ENCODE measurements at regions not wholly inside any gene's neighbourhood (a gene's known extent, or its start where the extent isn't known, plus 50 kb on each side); places are given as distances from the start of the nearest gene placed in this dataset.
"Not testable (repeated sequence)": the region's sequence is repeated elsewhere in the genome, so short reads cannot be mapped to it uniquely, and the experiment has no call there.

GRCh38 chr3:55294557-55294956 is 192.5 kb downstream of the WNT5A start:
- no peak for DNase-seq

GRCh38 chr3:55292360-55292759 is 194.7 kb downstream of the WNT5A start:
- DNase-seq = no peak

- no peak for DNase-seq
Observed at GRCh38 chr3:55288657-55289056, 198.4 kb downstream of the WNT5A start.

- DNase-seq = no peak
Observed at GRCh38 chr3:55286693-55287092, 200.4 kb downstream of the WNT5A start.

- no peak for DNase-seq
Observed at GRCh38 chr3:55285156-55285555, 201.9 kb downstream of the WNT5A start.

GRCh38 chr3:55283441-55283925 is 203.6 kb downstream of the WNT5A start:
- DNase-seq = no peak

GRCh38 chr3:55282994-55283393 is 204.1 kb downstream of the WNT5A start:
- no peak for DNase-seq

GRCh38 chr3:55272031-55272645 is 215.0 kb downstream of the WNT5A start:
- DNase-seq = no peak

- DNase-seq = no peak
Observed at GRCh38 chr3:55271549-55271948, 215.6 kb downstream of the WNT5A start.

GRCh38 chr3:55270976-55271375 is 216.1 kb downstream of the WNT5A start:
- no peak for DNase-seq

- no peak for DNase-seq
Observed at GRCh38 chr3:55269636-55270035, 217.5 kb downstream of the WNT5A start.

GRCh38 chr3:55269096-55269495 is 218.0 kb downstream of the WNT5A start:
- DNase-seq = no peak

- no peak for DNase-seq
Observed at GRCh38 chr3:55267206-55267930, 219.7 kb downstream of the WNT5A start.

- DNase-seq = no peak
Observed at GRCh38 chr3:55264919-55265318, 222.2 kb downstream of the WNT5A start.

- no peak for DNase-seq
Observed at GRCh38 chr3:55252921-55253320, 234.2 kb downstream of the WNT5A start.

- DNase-seq = not testable (repeated sequence)
Observed at GRCh38 chr3:55249156-55249555, 237.9 kb downstream of the WNT5A start.

- no peak for DNase-seq
Observed at GRCh38 chr3:55247666-55248065, 239.4 kb downstream of the WNT5A start.

GRCh38 chr3:55246033-55246432 is 241.1 kb downstream of the WNT5A start:
- no peak for DNase-seq

- DNase-seq = no peak
Observed at GRCh38 chr3:55245351-55245750, 241.8 kb downstream of the WNT5A start.

GRCh38 chr3:55244247-55244646 is 242.9 kb downstream of the WNT5A start:
- DNase-seq = no peak

- no peak for DNase-seq
Observed at GRCh38 chr3:55243678-55244077, 243.4 kb downstream of the WNT5A start.

GRCh38 chr3:55242921-55243320 is 244.2 kb downstream of the WNT5A start:
- DNase-seq = no peak

GRCh38 chr3:55241098-55241497 is 246.0 kb downstream of the WNT5A start:
- DNase-seq = no peak

GRCh38 chr3:55235416-55235815 is 251.7 kb downstream of the WNT5A start:
- no peak for DNase-seq

GRCh38 chr3:55226696-55227095 is 260.4 kb downstream of the WNT5A start:
- DNase-seq = no peak
